ENCODE measurements at regions not wholly inside any gene's neighbourhood (a gene's known extent, or its start where the extent isn't known, plus 50 kb on each side); places are given as distances from the start of the nearest gene placed in this dataset.

GRCh38 chr22:48456449-48456848, 1371.2 kb downstream of the BRD1 start:
- no peaks in the 10 kb centered on the region for H3K9me3 ChIP-seq
- no peaks in the 10 kb centered on the region for H3K36me3 ChIP-seq (ENCODE audit: insufficient read depth in 1 of 2, low read depth in 1 of 2)
- H3K27me3 ChIP-seq (ENCODE audit: insufficient read depth in 3 of 3, low read length in 2 of 3), result no peaks in the 10 kb centered on the region
- ATAC-seq (peak; percentile 87 to 92 (median 88)), DNase-seq (peak; percentile 29 to 31)
- H3K4me3 ChIP-seq, result no peak overlapping the region
- H3K4me1 ChIP-seq, result no peaks in the 10 kb centered on the region
- no peak for TF ChIP-seq CTCF (IDR thresholded peaks at IDR 0.05)
- H3K27ac ChIP-seq, result peak overlapping the region; percentile 59
- 41 to 53% (median 44%) methylated on average over 8 of the region's 8 CpGs for WGBS, 3 donors
- intact Hi-C loops (cut with DNase I), result no loop called here

- no peak overlapping the region for H3K27ac ChIP-seq
- TF ChIP-seq CTCF (IDR thresholded peaks at IDR 0.05), result no peak
- no peaks in the 10 kb centered on the region for H3K36me3 ChIP-seq (ENCODE audit: insufficient read depth in 1 of 2, low read depth in 1 of 2)
- no peaks in the 10 kb centered on the region for H3K27me3 ChIP-seq (ENCODE audit: insufficient read depth in 3 of 3, low read length in 2 of 3)
- intact Hi-C loops (cut with DNase I), result no loop called here
- DNase-seq (peak in 1 of 2 donors; percentile 9), ATAC-seq (no peak)
- WGBS, 3 donors, result 69 to 79% (median 71%) methylated on average over 14 of the region's 14 CpGs
- no peak overlapping the region for H3K4me3 ChIP-seq
- no peaks in the 10 kb centered on the region for H3K9me3 ChIP-seq
- no peaks in the 10 kb centered on the region for H3K4me1 ChIP-seq
These were observed 1373.8 kb downstream of the BRD1 start for GRCh38 chr22:48453751-48454485.

DNA sequence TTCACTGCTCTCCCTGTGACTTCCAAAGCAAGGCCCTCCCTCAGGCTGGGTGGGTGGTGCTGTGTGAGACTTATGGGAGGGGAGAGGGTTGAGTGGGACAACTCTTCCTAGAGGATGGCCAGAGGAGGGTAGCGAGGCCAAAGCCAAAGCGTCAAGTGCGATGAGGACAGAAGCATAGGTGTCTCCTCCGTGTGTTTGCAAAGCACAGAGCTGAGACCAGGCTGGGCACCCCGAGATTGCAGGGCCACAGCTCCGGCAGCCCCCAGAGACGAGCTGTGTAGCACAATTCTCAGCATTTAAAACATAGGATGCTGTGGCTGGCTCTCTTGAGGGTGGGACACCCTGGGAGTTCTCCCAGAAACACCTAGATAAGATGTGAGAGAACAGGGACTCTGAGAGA, 1374.5 kb downstream of the BRD1 start:
- Histone ChIP-seq H3K4me3 (no peak overlapping the region), H3K27ac (no peak overlapping the region), H3K36me3 (ENCODE audit: insufficient read depth in 1 of 2, low read depth in 1 of 2) (no peaks in the 10 kb centered on the region), H3K4me1 (no peaks in the 10 kb centered on the region), H3K9me3 (no peaks in the 10 kb centered on the region), H3K27me3 (ENCODE audit: insufficient read depth in 3 of 3, low read length in 2 of 3) (peaks cover 0 to 3% (median 0%) of the 10 kb centered on the region in 3 donors)
- ATAC-seq, result no peak
- DNase-seq, result no peak
- no peak for TF ChIP-seq CTCF (IDR thresholded peaks at IDR 0.05)
- intact Hi-C loops (cut with DNase I), result no loop called here
- WGBS, 3 donors, result 90 to 92% (median 91%) methylated on average over 7 of the region's 7 CpGs

GRCh38 chr22:48452766-48453165, 1374.9 kb downstream of the BRD1 start:
- WGBS, 3 donors, result 85 to 89% (median 86%) methylated on average over 10 of the region's 10 CpGs
- no peak for TF ChIP-seq CTCF (IDR thresholded peaks at IDR 0.05)
- Histone ChIP-seq H3K27ac (no peak overlapping the region), H3K27me3 (ENCODE audit: insufficient read depth in 3 of 3, low read length in 2 of 3) (peaks cover 0 to 3% (median 0%) of the 10 kb centered on the region in 3 donors), H3K36me3 (ENCODE audit: insufficient read depth in 1 of 2, low read depth in 1 of 2) (no peaks in the 10 kb centered on the region), H3K4me1 (no peaks in the 10 kb centered on the region), H3K9me3 (no peaks in the 10 kb centered on the region), H3K4me3 (no peak overlapping the region)
- no peak for DNase-seq
- ATAC-seq, result no peak
- intact Hi-C loops (cut with DNase I), result no loop called here

- no peaks in the 10 kb centered on the region for H3K4me1 ChIP-seq
- intact Hi-C loops (cut with DNase I), result no loop called here
- no peak for DNase-seq
- 79 to 86% (median 83%) methylated on average over 11 of the region's 11 CpGs for WGBS, 3 donors
- no peak for ATAC-seq
- no peak for TF ChIP-seq CTCF (IDR thresholded peaks at IDR 0.05)
- no peak overlapping the region for H3K27ac ChIP-seq
- peaks cover 0 to 3% (median 0%) of the 10 kb centered on the region in 3 donors for H3K27me3 ChIP-seq (ENCODE audit: insufficient read depth in 3 of 3, low read length in 2 of 3)
- no peak overlapping the region for H3K4me3 ChIP-seq
- H3K36me3 ChIP-seq (ENCODE audit: insufficient read depth in 1 of 2, low read depth in 1 of 2), result no peaks in the 10 kb centered on the region
- H3K9me3 ChIP-seq, result no peaks in the 10 kb centered on the region
These were observed 1375.8 kb downstream of the BRD1 start for GRCh38 chr22:48451891-48452290.

All from psoas muscle (tissue), 7 donors.